22Rv1 (cell line): ENCODE measurements at regions not wholly inside any gene's neighbourhood (a gene's known extent, or its start where the extent isn't known, plus 50 kb on each side); places are given as distances from the start of the nearest gene placed in this dataset.

Experiments
- ZFX ChIP-seq: fragments of 450-650 bp; IDR thresholded peaks from 2 replicates; pipeline ENCODE4 v1.6.1; 2017; ENCODE audit warnings: antibody characterized with exemption, borderline replicate concordance
- TF ChIP-seq, protein P1 (sequence below): fragments of 450-650 bp; IDR thresholded peaks from 2 replicates; pipeline ENCODE4 v1.5.1; 2017; ENCODE audit warnings: mild to moderate bottlenecking

DNA sequence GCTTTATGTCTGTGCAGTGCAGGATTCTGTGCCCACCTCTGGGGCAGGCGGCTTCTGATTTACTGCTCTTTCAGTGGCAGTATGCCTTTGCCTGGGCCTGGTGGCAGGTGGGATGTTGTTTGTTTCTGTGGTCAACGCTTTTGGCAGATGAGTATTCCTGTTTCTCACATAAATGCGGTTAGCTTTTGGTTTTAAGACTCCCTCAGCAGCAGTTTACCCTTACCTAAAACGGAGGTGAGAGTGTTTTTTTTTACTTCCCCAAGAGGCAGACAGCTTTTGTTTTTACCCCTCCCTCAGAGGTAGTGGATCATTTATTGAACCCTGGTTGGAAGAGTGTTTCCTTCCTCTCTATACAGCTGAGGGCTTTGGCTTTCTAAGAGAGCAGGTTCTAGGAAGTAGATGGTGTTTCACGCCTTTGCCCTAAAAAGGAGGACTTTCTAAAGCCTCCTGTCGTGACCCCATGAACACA, 134.1 kb upstream of the PLSCR5 start:
- TF ChIP-seq, protein P1, sequence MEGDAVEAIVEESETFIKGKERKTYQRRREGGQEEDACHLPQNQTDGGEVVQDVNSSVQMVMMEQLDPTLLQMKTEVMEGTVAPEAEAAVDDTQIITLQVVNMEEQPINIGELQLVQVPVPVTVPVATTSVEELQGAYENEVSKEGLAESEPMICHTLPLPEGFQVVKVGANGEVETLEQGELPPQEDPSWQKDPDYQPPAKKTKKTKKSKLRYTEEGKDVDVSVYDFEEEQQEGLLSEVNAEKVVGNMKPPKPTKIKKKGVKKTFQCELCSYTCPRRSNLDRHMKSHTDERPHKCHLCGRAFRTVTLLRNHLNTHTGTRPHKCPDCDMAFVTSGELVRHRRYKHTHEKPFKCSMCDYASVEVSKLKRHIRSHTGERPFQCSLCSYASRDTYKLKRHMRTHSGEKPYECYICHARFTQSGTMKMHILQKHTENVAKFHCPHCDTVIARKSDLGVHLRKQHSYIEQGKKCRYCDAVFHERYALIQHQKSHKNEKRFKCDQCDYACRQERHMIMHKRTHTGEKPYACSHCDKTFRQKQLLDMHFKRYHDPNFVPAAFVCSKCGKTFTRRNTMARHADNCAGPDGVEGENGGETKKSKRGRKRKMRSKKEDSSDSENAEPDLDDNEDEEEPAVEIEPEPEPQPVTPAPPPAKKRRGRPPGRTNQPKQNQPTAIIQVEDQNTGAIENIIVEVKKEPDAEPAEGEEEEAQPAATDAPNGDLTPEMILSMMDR: no peak
- TF ChIP-seq ZFX: no peak
